ENCODE measurements at regions not wholly inside any gene's neighbourhood (a gene's known extent, or its start where the extent isn't known, plus 50 kb on each side); places are given as distances from the start of the nearest gene placed in this dataset.

DNA sequence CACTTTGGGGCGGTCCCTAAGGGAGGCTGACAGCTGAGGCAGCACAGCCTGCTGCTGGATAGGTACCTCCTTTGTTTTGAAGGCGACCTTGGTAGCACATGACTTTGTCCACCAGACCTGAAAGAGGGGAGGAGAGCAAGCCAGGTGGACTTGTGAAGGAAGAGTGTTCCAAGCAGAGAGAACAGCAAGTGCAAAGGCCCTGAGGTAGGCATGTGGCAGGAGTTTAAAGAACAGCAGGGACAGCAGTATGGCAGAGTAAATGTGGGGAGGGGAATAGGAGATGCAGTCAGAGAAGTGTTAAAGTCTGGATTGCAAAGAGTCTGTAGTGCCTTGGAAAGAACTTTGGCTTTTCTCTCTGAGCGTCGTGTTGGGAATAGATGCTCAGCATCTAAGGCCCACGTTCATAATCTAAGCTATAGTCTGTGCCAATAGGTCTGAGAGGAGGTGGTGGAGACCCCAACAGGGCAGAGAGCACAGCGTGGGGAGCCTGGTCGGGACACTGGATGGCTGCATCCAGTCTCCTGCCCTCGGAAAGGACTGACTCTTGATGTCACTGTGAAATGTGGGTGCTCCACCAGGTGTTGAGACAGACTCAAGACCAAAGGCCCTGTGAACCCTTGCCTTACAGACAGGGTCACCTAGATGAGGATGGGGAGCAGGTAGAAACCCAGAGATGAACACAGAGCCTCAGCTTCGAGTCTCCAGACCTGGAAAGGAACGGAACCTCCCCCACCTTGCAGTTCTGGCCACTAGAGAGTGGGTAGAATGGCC lies 242.1 kb upstream of the PWP1 start:
- DNase-seq (ENCODE audit: low spot score) = no peak

DNA sequence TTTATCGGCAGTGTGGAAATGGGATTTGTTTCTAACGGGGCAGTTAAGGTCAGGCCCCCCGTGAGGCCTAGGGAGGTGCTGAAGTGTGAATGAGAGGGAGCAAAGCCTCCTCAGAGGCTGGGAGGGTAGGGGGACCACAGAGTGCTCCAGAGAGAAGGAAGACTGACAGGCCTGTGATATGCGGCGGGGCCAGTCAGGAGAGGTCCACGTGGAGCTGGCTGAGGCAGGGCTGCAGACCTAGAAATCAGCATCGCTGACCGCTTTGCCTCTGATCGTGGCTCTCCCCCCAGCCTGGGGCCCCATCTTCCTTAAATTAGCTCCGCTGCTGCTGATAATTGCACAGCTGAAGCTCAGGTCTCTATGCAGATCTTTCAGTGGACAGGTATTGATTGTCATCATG lies 240.8 kb upstream of the PWP1 start:
- no peak for DNase-seq (ENCODE audit: low spot score)

DNA sequence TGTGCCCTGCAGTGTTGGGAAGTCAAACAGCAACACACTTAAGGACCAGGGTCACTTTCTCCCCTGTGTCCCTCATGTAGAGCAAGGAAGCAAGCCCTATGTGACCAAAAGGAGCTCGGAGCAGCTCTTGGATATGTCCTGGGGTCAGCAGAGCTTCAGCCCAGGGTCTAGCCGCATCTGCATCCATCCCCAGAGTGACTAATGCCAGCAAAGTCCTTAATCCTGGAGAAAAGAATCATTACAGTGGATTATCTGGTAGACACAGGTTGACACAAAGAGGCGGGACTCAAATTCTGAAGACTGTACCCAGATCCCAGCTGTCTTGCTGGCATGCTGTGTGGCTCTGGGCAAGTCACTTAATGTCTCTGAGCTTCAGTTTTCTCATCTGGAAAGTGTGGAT lies 239.1 kb upstream of the PWP1 start:
- no peak for DNase-seq (ENCODE audit: low spot score)

DNA sequence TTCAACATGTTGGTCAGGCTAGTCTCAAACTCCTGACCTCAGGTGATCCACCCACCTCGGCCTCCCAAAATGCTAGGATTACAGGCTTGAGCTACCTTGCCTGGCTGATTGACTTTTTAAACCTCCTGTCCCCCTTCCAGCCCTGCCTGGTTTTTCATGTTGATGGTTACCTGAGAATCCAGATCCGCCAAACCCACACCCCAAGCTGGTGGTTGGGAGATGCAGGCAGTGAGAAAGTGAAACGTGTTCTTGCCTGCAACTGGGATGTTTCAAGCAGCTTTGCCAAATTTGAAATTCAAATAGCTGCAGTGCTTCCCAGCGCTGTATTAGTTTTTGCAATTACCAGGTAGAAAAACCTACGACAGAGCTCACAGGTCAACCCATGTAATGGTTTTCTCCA lies 238.3 kb upstream of the PWP1 start:
- no peak for DNase-seq (ENCODE audit: low spot score)

DNA sequence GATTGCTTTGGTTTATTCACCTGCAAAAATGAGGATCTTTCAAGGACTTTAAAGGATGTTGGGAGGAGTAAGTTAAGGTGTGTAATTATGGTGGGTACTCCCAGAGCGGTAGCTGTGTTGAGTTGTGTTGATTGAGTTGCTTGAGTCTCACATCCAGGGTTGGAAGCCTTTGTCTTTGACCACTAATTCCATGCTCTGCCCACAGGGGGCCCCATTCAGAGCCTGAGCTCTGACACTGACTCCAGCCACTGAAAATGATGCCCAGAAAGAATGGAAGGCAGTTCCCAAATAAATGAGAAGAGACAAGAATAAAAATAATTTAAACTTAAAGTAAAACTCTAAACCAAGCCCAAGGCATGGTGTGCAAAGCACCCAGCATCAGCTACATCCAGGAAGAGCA lies 237.4 kb upstream of the PWP1 start:
- DNase-seq (ENCODE audit: low spot score) = no peak

DNA sequence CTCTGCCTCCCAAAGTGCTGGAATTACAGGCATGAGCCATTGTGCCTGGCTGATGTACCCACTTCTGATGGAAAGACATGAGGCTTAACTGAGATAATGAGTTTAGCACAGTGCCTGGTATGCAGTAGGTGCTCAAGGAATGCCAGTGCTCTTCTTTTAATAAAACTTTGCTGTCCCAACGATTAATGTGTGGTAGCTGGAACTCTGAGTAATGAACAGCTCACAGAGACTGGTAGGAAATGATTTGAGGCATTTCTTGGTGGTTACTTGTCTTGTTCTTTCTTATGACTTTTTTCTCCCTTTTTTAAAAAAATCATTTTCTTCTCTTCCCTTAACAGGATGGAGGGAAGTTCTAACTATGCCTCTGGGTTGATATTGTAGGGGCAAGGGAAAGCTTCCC lies 235.7 kb upstream of the PWP1 start:
- DNase-seq (ENCODE audit: low spot score) = no peak

DNA sequence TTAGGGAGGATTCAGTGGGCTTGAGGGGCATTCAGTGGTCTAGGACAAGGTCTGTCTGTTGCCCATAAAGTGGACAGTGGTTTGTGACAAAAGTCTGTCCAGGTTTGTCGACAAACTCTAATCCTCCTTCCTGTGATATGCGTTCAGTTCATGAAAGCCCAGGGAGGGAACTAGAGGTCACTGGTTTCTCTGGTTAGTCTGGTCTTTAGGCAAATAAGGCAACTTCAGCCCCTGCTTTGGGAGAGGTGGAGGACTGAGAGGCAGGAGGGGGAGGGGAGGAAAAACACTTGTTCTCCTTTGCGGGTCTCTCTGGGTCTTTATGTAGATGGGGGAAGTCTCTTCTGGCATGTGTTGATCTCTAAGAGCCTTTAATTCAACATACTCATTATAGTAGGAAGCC lies 235.1 kb upstream of the PWP1 start:
- no peak for DNase-seq (ENCODE audit: low spot score)

DNA sequence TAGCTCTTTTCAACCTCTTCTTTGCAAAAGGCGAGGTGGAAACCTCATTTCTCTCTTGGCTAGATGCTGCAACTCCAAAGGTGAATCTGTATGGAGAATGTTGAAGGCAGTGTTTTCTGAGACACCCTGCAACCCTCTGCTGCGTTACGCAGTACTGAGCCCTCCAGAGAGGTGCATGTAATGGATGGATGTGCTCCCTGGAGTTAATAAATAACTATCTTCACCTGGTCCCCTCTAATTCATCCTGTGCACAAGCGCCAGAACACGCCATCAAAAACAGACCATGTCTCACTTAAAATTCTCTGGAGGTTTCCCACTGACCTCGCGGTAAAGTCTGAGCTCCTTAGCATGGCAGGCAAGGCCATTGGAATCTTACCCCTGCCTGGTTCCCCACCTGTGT lies 234.4 kb upstream of the PWP1 start:
- no peak for DNase-seq (ENCODE audit: low spot score)

DNA sequence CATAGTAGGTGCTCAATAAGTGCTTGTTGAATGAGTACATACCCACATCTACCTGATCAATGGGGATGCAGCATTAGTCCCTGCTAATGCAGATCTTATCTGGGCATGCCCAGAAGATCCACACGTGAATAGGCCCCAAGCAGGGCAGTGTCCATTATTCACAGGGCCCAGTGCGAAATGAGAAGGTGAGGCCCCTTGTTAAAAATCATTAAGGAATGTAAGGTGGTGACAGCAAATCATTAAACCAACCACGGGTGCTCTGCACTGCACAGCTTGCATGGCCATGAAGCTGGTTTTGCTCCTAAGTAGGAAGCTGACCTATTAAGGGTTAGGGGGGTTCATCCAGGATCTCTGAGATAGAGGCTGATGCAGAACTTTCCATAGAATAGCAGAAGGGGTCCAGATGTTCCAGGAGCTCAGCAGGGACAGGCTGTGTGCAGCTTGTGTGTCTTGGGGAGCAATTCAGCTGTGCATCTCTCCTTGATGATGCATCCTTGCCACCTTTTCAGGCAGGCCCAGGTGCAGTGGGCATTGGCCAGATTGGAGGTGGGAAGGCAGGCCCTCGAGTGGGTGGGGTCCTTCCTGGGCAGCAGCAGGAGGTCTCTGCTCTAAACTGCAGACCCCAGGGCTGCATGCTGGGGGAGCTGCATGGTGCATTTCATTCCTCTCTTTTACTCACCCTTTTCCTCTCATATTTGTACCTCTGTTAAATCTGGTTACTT lies 231.3 kb upstream of the PWP1 start:
- no peak for DNase-seq (ENCODE audit: low spot score)

DNA sequence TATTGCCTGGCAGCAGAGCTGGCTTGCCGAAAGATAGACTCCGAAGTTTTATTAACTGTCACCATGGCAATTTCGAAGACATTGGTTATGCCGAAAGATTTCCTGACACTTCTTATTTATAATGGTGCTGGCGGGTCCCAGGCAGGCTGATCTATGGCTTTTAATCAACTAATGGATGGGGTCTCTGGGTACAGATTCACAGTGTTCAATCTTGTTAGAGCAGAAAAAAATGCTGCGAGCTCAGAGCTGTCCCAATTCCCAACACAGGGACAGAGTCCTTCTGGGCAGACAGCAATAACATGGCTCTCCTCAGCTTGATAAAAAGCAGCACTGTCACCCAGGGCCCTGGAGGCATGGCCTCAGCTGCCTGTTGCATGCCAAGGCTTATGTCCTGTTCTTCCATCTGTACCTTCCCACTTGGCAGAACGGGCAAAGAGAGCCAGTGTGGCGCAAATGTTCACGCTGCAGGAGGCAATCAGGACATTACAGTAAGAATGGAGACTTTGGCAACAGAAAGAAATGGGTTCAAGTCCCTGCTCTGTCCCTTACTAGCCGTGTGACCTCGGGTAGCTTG lies 228.2 kb upstream of the PWP1 start:
- DNase-seq (ENCODE audit: low spot score) = no peak

DNA sequence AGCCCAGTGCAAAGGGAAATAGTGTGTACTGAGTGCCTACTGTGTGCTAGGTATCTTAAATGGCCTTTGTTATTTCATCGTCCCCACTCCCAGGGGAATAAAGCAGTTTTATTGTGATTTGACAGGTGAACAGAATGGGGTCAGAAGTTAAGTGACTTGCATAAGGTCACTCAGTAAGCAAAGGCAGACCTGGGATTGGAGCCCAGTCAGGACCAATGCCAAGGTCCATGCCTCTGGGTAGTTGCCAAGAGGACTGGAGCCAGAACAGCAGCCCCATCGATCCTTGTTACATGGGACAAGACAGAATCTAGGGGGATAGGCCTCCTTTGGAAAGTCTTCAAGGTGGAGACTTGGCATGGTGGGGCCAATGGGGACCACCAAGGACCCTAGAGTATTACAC lies 227.4 kb upstream of the PWP1 start:
- DNase-seq (ENCODE audit: low spot score) = no peak

DNA sequence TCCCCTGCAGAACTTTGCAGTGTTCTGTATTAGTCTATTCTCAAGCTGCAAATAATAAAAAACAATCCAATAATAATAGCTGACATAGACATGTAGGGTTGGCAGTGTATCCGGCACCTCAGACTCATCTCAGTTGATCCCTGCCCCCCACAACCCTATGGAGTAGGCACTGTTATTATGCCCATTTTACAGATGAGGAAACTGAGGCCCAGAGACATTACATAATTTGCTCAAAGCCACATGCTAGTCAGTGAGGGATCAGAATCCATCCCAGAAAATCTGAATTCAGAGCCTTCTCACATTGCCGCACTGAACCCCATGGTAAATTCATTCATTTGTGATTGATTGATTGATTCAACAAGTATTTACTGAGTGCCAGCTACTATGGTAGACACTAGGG lies 226.6 kb upstream of the PWP1 start:
- no peak for DNase-seq (ENCODE audit: low spot score)

DNA sequence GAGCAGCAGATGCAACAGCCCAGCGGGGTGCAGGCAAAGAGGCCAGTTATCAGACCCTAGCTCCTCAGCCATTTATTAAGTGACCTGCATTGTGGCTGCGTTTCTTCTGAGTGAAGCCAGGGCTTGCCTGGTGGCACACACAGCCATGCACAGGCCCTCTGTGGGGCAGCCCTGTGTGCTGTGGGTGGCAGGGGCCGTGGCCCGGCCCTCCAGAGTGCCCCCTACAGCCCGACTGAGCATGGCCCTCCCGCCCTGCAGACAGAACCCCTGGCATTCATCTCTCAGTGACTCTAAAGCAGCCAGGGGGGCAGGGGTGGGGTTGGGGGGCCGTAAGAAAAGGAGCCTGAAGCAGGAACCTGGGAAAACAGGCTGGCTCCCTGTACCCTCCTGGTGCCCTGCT lies 226.0 kb upstream of the PWP1 start:
- no peak for DNase-seq (ENCODE audit: low spot score)

DNA sequence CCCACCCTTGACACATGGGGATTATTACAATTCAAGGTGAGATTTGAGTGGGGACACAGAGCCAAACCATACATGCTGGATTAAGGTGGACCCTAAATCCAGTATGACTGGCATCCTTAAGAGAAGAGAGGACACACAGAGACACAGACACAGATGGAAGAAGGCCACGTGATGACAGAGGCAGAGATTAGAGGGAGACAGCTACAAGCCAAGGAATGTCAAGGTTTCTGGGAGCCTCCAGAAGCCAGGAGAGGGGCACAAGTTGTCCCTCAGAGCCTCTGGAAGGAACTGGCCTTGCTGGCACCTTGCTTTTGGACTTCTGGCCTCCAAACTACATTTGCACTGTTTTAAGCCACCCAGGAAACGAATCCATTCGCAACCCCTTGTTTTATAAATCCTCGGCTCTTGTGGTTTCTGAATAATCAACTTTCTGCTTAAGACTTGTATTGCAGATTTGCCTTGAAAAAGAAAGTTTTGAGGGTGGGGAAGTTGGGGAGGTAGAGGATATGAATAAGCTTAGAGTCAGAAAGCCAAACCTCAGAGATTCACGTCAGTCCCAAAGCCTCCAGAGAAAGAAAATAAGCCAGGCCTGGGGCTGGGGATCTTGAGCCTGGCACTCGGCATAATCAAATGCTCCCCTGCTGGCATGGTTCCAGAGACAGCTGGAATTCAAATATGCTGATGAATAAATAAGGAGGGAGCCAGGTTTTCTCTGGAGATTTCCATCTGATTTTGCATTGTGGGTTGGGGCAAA lies 224.2 kb upstream of the PWP1 start:
- DNase-seq (ENCODE audit: low spot score) = no peak

DNA sequence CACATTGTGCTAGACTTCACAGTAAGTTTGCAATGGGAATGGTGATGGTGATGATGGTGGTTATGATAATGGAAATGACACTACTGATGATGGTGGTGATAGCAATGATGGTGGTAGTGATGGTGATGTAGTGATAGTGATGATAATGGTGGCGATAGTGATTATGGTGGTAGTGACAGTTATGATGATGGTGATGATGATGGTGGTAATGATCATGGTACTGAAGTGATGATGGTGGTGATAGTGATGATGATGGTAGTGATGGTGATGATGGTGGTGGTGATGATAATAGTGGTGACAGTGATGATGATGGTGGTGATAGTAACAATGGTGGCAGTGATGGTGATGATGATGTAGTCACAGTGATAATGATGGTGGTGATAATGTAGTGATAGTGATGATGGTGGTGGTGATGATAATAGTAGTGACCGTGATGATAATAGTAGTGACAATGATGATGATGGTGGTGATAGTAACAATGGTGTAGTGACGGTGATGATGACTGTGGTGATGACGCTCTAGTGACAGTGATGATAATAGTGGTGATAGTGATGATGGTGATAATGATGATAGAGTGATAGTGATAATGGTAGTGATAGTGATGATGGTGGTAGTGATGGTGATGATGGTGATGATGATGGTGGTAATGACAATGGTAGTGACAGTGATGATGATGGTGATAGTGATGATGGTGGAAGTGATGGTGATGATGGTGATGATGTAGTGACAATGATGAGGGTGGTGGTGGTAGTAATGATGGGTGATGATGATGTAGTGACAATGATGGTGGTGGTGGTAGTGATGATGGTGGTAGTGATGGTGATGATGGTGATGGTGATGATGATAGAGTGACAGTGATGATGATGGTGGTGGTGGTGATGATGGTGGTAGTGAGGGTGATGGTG lies 222.9 kb upstream of the PWP1 start:
- DNase-seq (ENCODE audit: low spot score) = no peak

DNA sequence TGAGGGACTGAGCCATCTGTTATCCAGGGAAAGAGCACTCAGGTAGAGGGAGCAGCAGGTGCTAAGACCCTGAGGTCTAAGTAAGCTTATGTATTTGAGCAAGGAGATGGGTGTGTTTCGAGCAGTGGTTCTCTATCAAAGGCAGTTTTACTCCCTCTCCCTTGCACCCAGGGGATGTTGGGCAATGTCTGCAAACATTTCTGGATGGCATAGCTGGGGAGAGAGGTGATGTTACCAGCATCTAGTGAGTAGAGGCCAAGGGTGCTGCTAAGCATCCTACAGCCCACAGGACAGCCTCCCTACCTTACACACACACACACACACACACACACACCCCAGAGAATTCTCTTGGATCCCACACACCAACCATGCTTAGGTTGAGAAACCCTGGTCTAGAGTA lies 221.0 kb upstream of the PWP1 start:
- DNase-seq (ENCODE audit: low spot score) = no peak

DNA sequence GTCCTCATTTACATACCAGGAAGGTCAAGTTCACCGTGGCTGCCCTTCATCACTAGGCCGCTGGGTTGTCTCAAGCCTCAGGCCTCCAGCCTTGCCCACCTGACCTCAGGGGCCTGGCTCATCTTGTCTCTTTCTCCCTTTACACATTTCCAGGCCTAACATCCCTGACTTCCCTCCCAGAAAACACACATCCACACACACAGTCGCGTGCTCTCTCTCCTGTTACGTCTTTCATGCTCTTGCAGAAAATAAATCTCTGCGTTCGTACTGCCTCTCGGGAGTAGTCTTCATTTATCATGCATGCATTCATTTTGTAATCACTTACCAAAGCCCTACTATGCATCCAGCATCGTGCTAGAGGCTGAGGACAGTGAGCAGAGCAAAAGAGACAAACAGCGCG lies 220.0 kb upstream of the PWP1 start:
- DNase-seq (ENCODE audit: low spot score) = no peak

DNA sequence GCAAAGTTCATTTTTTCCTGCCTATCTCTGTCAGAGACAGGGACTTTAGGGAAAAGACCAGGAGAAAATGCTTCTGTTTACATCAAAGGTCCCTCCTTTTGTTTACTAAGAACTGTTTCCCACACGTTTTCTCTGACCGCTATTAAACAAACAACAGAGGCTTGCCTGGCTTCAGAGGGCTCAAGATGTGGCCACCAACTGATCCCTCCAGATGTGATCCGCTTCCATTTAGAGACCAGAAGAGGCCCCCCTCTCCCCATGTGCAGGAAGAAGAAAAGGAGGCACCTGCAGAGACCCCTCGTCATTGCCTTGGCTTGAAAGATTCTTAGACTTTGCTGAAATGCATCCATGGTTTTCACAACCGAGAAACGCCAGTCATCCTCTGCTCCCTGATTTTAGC lies 217.9 kb upstream of the PWP1 start:
- DNase-seq (ENCODE audit: low spot score) = no peak

DNA sequence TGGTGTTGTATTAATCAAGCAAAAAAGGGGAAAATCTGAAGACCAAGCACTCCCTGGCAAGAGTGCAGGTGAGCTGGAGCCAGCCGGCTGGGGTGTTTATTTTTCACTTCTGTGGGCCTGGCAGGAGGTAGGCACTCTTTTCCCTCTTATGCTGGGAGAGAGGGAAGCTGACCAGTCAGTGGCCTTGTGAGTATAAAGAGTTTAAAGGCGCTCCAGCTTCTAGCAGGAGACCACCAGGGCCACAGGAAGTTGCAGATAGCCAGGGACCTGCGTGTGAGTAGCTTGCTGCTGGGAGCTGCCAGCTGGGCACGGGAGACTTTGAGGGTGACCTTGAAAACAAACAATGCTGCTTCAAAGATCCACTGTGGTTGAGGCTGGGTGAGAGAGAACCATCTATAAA lies 217.4 kb upstream of the PWP1 start:
- no peak for DNase-seq (ENCODE audit: low spot score)

DNA sequence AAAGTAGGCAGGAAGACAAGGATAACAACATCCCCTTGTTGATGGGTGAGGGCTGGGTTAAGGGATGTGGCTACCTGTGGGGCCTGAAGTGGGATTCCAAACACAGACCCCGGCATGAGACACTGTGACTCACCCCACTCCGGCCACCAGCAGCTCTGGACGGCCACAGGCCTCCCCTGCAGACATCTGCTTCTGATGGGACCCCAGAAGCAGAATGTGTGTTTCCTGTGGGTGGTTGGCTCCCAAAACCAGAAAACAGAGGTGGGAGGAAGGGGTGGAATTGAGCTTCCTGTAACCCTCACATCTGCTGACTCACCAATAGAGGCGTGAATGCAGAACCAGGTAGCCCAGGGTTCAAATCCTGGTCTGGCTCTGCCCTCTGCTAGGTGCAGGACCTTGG lies 216.6 kb upstream of the PWP1 start:
- DNase-seq (ENCODE audit: low spot score) = no peak

DNA sequence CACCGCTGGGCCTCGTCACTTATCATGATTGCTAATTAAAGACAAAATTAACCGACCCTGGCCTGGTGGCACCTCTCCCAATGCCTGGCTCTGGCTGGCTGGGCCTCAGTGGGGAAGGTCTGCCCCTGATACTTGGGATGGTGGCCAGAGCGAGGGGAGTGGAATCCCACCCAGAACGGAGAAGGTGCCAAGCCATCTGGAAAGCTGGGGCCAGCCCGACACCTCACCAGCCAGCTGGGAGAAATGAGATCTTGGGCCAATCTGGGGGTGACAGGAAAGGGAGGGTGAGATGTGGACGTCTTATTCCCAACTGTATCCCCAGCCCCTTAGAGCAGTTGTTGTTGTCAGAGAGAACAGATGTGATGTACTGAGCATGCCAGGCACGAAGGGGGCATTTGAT lies 215.0 kb upstream of the PWP1 start:
- no peak for DNase-seq (ENCODE audit: low spot score)

DNA sequence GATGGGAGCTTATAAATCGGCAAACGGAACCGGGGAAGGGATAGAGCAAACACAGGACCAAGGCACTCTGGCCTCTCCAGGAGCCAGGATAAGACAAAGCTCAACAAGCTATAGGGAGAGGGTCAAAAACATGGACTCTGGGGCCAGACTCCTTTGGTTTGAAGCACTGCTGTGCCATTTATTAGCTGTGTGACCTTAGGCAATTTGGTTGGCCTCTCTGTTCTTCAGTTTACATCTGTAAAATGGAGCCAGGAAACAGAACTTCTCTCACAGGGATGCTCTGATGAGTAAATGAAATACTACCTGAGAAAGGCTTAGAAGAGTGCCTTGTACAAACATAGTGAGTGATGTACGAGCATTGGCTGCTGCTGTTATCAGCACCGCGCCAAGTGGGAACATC lies 213.3 kb upstream of the PWP1 start:
- no peak for DNase-seq (ENCODE audit: low spot score)

Data from Ammon's horn (tissue), 1 donor.